ENCODE measurements at regions not wholly inside any gene's neighbourhood (a gene's known extent, or its start where the extent isn't known, plus 50 kb on each side); places are given as distances from the start of the nearest gene placed in this dataset.

DNA sequence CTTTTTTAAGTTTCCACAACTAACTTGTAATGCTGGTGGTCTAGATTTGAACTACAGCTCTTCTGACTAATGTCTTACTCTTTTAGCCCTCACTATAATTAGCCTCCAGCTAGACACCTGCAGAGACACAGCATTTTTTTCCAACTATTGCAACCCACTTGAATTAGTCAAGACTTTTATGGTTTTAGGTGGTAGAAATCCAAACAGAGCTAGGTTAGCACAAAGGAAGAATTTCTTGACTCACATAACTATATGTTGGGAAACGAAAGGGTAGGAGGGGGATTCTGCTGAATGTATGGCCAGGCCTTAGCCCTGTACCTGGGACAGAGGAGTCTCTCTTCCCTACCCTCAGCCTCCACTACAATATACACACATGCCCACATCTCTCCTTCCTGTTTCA, 586.1 kb downstream of the INHBA start:
- no peak for TF ChIP-seq CTCF (conservative IDR thresholded peaks at IDR 0.05; ENCODE audit: low read depth in 2 of 2)
- no peak for TF ChIP-seq EZH2 (IDR thresholded peaks at IDR 0.05; ENCODE audit: low read depth, unreplicated experiment)
- TF ChIP-seq ZNF114 (CRISPR knock-in tag; IDR thresholded peaks at IDR 0.05) = no peak
- TF ChIP-seq, protein P1, sequence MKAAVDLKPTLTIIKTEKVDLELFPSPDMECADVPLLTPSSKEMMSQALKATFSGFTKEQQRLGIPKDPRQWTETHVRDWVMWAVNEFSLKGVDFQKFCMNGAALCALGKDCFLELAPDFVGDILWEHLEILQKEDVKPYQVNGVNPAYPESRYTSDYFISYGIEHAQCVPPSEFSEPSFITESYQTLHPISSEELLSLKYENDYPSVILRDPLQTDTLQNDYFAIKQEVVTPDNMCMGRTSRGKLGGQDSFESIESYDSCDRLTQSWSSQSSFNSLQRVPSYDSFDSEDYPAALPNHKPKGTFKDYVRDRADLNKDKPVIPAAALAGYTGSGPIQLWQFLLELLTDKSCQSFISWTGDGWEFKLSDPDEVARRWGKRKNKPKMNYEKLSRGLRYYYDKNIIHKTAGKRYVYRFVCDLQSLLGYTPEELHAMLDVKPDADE (IDR thresholded peaks at IDR 0.05) = no peak
- no peak for TF ChIP-seq POLR2AphosphoS5 (IDR thresholded peaks at IDR 0.05; ENCODE audit: low read depth)
- no peak for TF ChIP-seq NANOG (IDR thresholded peaks at IDR 0.05; ENCODE audit: borderline replicate concordance)
- TF ChIP-seq, protein P2, sequence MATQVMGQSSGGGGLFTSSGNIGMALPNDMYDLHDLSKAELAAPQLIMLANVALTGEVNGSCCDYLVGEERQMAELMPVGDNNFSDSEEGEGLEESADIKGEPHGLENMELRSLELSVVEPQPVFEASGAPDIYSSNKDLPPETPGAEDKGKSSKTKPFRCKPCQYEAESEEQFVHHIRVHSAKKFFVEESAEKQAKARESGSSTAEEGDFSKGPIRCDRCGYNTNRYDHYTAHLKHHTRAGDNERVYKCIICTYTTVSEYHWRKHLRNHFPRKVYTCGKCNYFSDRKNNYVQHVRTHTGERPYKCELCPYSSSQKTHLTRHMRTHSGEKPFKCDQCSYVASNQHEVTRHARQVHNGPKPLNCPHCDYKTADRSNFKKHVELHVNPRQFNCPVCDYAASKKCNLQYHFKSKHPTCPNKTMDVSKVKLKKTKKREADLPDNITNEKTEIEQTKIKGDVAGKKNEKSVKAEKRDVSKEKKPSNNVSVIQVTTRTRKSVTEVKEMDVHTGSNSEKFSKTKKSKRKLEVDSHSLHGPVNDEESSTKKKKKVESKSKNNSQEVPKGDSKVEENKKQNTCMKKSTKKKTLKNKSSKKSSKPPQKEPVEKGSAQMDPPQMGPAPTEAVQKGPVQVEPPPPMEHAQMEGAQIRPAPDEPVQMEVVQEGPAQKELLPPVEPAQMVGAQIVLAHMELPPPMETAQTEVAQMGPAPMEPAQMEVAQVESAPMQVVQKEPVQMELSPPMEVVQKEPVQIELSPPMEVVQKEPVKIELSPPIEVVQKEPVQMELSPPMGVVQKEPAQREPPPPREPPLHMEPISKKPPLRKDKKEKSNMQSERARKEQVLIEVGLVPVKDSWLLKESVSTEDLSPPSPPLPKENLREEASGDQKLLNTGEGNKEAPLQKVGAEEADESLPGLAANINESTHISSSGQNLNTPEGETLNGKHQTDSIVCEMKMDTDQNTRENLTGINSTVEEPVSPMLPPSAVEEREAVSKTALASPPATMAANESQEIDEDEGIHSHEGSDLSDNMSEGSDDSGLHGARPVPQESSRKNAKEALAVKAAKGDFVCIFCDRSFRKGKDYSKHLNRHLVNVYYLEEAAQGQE (IDR thresholded peaks at IDR 0.05; ENCODE audit: unreplicated experiment) = no peak
- TF ChIP-seq CREB1 (CRISPR knock-in tag; IDR thresholded peaks at IDR 0.05; ENCODE audit: low read depth) = no peak
- TF ChIP-seq EZH2phosphoT487 (IDR thresholded peaks at IDR 0.05; ENCODE audit: unreplicated experiment) = no peak
- TF ChIP-seq JUNB (IDR thresholded peaks at IDR 0.05; ENCODE audit: unreplicated experiment) = no peak
- TF ChIP-seq, protein P3, sequence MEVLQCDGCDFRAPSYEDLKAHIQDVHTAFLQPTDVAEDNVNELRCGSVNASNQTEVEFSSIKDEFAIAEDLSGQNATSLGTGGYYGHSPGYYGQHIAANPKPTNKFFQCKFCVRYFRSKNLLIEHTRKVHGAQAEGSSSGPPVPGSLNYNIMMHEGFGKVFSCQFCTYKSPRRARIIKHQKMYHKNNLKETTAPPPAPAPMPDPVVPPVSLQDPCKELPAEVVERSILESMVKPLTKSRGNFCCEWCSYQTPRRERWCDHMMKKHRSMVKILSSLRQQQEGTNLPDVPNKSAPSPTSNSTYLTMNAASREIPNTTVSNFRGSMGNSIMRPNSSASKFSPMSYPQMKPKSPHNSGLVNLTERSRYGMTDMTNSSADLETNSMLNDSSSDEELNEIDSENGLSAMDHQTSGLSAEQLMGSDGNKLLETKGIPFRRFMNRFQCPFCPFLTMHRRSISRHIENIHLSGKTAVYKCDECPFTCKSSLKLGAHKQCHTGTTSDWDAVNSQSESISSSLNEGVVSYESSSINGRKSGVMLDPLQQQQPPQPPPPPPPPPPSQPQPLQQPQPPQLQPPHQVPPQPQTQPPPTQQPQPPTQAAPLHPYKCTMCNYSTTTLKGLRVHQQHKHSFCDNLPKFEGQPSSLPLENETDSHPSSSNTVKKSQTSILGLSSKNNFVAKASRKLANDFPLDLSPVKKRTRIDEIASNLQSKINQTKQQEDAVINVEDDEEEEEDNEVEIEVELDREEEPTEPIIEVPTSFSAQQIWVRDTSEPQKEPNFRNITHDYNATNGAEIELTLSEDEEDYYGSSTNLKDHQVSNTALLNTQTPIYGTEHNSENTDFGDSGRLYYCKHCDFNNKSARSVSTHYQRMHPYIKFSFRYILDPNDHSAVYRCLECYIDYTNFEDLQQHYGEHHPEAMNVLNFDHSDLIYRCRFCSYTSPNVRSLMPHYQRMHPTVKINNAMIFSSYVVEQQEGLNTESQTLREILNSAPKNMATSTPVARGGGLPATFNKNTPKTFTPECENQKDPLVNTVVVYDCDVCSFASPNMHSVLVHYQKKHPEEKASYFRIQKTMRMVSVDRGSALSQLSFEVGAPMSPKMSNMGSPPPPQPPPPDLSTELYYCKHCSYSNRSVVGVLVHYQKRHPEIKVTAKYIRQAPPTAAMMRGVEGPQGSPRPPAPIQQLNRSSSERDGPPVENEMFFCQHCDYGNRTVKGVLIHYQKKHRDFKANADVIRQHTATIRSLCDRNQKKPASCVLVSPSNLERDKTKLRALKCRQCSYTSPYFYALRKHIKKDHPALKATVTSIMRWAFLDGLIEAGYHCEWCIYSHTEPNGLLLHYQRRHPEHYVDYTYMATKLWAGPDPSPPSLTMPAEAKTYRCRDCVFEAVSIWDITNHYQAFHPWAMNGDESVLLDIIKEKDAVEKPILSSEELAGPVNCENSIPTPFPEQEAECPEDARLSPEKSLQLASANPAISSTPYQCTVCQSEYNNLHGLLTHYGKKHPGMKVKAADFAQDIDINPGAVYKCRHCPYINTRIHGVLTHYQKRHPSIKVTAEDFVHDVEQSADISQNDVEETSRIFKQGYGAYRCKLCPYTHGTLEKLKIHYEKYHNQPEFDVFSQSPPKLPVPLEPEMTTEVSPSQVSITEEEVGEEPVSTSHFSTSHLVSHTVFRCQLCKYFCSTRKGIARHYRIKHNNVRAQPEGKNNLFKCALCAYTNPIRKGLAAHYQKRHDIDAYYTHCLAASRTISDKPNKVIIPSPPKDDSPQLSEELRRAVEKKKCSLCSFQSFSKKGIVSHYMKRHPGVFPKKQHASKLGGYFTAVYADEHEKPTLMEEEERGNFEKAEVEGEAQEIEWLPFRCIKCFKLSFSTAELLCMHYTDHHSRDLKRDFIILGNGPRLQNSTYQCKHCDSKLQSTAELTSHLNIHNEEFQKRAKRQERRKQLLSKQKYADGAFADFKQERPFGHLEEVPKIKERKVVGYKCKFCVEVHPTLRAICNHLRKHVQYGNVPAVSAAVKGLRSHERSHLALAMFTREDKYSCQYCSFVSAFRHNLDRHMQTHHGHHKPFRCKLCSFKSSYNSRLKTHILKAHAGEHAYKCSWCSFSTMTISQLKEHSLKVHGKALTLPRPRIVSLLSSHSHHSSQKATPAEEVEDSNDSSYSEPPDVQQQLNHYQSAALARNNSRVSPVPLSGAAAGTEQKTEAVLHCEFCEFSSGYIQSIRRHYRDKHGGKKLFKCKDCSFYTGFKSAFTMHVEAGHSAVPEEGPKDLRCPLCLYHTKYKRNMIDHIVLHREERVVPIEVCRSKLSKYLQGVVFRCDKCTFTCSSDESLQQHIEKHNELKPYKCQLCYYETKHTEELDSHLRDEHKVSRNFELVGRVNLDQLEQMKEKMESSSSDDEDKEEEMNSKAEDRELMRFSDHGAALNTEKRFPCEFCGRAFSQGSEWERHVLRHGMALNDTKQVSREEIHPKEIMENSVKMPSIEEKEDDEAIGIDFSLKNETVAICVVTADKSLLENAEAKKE (CRISPR knock-in tag; IDR thresholded peaks at IDR 0.05) = no peak

Measured in GM23338 (cell line).